ENCODE measurements at regions not wholly inside any gene's neighbourhood (a gene's known extent, or its start where the extent isn't known, plus 50 kb on each side); places are given as distances from the start of the nearest gene placed in this dataset.
A peak's percentile ranks its signal among the peaks of the same experiment; 100 is the strongest.
"Not testable (repeated sequence)": the region's sequence is repeated elsewhere in the genome, so short reads cannot be mapped to it uniquely, and the experiment has no call there.

DNA sequence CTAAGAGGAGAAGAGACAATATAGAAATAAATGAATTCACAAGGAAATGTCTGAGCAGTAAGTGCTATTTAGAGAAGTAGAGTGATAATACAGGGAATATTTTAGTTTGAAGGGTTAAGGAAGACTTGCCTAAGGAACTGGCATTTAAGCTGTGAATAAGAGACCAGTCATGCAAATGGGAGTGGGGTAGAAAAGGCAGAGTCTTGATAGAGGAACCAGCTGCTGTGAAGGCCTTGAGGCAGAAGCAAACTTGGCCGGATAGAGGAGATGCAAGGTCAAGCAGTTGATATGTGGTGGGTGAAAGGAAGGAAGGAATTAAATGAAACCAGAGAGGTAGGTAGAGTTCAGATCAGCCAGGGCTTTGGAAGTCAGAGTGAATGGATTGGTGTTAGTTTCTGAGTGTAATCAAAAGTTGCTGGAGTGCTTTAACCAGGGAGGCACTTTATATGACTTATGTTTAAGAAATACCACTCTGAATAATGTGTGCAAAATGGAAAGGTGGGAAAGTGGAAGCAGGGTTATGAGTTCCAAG, 198.4 kb upstream of the SESN3 start:
- H3K4me3 ChIP-seq = no peak overlapping the region
- H3K27ac ChIP-seq = no peak overlapping the region

DNA sequence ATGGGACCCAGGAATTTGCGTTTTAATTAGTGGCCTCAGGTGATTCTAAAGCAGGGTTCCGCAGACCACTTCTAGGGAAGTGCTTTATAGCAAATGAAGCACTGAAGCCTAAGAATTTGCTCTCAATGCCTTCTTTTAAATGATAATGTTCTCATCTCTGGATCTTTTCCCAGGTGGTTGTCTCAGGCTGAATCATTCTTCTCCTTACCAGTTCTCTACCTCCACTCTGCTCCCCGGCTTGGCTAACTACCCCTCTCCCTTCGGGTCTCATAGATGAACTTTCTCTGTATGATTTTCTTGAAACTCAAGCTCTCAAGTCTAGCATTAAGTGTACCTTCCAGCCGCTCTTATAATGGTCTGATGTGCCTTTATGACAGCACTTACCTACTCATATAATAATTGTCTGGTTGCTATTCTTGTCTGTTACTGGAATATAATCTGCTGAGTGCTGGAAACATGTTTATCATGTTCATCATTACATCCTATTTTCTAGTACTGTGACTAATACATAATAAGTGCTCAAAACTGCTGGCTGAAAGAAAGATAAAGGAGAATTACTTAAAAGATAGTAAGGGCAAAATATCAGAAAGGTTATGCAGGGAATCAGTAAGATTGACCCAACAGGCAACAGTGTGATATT, 195.9 kb upstream of the SESN3 start:
- H3K27ac ChIP-seq = no peak overlapping the region
- no peak overlapping the region for H3K4me3 ChIP-seq

DNA sequence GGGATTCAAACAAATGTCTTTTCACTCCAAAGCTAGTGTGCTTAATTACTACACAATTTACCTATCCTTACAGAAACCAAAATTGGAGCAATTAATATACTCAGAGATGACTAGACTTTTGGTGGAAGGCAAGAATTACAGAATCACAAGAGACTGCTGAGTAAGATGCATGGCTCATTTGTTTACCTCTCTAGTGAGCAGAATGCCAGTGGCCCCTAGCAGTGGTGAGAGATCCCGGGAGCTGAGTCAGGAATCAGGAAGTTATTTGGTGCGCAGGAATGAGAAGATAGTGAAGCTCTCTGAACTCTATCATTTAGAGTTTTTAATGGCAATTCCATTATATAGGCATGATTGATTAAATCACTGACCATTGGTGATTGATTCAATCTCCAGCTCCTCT, 188.9 kb upstream of the SESN3 start:
- H3K27ac ChIP-seq = peak overlapping the region in 1 of 21 experiments; percentile 12
- H3K4me3 ChIP-seq = no peak overlapping the region

DNA sequence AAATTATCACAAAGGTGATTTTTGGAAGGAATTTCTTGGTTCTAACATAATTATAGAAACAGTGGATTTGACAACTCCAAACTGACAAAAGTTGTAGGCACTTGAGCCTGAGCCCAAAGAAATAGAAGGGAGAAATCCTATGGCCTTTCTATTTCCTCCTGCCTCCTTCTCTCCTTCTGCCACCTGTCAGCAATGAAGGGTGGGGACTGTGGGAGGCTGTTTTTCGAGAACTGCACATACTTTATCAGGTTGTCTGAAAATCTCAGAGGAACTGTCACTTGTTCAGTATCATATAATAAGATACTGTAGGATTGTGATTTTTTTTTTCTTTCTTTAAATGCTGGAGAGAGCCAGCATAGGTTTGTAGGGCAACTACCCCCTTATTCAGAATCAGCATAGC, 187.9 kb upstream of the SESN3 start:
- no peak overlapping the region for H3K4me3 ChIP-seq
- no peak overlapping the region for H3K27ac ChIP-seq

DNA sequence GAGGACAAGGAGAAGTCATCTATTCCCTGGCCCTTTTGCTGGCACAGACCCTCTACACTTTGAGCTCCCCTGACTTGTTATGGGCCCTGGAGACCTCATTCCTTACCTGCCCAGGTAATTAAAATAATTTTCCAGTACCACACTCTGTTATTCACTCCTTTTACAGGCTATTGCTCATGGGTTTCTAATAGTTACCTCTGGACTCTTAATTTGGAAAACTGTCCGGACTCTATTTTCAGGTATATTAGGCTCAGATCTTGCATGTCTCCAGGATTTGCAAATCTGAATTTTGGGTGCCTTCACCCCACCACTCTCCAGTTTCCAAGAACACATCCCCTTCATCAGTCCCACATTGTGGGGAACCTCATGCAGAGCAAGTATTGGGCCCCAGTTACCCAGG, 186.8 kb upstream of the SESN3 start:
- Histone ChIP-seq H3K27ac (no peak overlapping the region), H3K4me3 (no peak overlapping the region)

DNA sequence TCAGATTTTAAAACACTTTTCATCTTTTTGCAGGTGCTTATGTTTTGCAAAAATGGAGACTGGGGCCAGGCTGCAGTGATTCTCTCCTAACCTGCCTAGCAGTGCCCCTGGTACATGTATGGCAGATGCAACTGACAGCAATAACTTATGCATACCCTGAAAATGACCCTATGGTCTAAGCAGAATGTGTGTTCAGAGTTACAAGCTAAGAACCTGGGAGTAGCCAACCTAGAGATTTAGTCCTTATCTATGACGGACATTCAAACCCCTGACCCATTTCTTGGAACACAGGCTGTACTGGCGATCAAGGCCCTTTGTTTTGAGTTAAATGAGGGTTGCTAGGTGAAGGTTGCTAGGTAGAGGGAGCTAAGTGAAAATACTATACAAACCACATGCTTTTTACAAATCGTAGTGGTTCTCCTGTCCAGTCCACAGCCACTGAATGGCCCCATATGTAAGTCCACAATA, 184.9 kb upstream of the SESN3 start:
- Histone ChIP-seq H3K4me3 (no peak overlapping the region), H3K27ac (no peak overlapping the region)

DNA sequence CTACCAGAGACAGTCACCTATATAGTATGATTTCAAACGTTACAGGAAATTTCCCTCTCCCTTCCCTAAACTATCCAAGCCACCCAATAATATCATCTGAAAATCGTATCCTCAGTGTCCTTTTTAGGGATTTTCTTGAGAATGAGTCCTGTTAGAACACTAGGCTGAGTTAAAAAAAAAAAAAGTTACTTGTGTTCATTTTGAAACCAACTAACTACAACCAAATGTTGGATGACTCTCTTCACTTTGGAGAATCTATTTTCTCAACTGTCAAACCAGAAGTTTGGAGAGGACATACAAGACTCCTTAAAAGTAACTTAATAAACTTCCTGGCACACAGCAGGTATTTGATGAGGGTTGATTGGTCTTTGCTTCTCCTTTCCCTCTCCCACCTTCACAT, 183.2 kb upstream of the SESN3 start:
- Histone ChIP-seq H3K27ac (peak overlapping the region in 5 of 21 experiments; percentile 12 to 52 (median 31)), H3K4me3 (no peak overlapping the region)

DNA sequence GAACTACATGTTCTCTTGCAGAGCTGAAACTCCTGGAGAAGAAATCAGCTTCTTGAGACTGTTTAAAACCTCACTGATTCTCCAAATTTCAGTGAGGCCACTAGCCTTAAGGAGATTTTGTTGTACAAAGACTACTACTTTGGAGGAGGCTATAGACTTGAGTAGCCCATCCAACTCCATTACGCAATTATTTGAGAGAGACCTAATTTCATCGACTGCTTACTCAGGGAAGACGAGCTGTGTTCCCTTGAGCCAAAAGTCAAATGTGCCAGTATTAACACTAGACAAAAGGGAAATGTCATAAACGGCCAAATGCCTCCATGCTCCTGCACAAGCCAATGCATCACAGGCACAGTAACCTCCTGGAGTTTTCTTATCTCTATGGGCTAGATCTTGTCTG, 182.8 kb upstream of the SESN3 start:
- Histone ChIP-seq H3K4me3 (no peak overlapping the region), H3K27ac (peak overlapping the region in 2 of 21 experiments; percentile 20 to 52)

DNA sequence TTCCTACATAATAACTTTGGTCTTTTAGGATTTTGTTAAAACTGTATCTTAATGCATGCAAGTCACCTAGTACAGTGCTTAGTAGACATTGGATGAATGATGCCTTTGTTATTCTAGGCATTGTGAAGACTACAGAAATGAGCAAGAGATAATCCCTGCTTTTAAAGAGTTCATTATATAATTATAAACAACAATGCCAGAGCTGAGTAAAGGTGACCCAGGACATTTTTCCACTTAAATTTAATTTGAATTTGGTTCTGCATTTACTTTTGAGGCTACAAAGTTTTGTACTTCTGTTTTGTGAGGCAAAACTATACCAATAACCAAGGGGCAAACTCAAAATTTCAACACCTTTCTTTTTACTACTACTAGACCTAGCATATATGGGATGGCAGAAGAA, 182.0 kb upstream of the SESN3 start:
- no peak overlapping the region for H3K4me3 ChIP-seq
- no peak overlapping the region for H3K27ac ChIP-seq

DNA sequence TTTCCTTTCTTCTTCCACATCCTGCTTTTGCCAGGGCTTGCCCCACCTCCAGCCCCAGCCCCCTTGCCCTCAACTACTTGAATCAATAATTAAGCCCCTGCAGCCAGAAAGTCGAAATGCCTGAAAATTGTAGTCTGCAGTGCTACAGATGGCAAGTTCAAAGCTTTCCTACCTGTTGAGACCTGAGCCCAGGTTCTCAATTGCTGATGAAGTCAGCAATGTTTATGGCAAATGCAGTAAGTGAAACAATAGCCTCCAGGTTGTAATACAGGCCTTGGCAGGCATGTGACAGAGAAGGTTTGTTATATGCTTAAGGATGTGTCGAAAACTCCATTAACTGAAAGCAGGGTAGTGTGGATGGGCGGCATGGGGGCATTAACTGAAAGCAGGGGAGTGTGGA, 181.1 kb upstream of the SESN3 start:
- no peak overlapping the region for H3K4me3 ChIP-seq

DNA sequence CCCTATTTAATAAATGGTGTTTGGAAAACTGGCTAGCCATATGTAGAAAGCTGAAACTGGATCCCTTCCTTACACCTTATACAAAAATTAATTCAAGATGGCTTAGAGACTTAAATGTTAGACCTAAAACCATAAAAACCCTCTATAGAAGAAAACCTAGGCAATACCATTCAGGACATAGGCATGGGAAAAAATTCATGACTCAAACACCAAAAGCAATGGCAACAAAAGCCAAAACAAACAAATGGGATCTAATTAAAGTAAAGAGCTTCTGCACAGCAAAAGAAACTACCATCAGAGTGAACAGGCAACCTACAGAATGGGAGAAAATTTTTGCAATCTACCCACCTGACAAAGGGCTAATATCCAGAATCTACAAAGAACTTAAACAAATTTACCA, 179.7 kb upstream of the SESN3 start:
- not testable (repeated sequence) for H3K4me3 ChIP-seq, H3K27ac ChIP-seq

More for the DNA sequence above, 181.1 kb upstream of the SESN3 start:
- peak overlapping the region in 2 of 21 experiments; percentile 18 to 29 for H3K27ac ChIP-seq

DNA sequence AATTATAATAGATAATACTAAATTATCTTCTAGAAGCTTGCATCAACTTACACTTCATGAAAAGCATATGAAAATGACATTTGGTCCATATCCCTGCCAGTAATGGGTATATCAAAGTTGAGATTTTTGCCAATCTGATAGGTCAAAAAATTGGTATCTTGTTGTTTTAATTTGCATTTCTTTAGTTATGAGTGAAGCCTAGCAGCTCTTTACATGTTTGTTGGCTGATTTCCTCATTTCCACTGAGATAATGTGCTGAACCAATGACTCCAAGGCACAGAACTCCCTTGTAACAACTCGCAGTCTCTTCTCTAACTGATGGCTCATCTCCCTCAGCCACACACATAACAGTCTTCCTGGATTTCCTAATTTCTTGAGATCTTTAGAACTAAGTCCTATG, 175.3 kb upstream of the SESN3 start:
- no peak overlapping the region for H3K4me3 ChIP-seq
- no peak overlapping the region for H3K27ac ChIP-seq

DNA sequence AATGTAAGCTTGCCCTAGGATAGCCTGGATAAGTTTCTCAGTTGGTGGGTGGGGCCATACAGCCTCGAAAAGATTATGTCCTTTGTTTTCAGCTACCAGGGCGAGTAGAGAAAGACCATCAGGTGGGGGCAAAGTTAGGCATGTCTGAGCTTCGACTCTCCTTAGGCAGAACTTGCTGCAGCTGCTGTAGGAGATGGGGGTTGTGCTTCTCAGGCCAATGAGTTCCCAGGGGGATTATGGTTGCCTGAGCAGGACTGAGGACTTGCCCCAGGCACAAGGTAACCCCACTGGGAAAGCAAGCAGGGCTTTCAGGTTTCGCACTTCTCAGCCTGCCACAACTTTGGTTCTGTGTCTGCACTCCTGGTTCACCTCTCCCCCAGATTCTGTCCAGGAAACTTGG, 173.4 kb upstream of the SESN3 start:
- H3K4me3 ChIP-seq = no peak overlapping the region
- no peak overlapping the region for H3K27ac ChIP-seq

DNA sequence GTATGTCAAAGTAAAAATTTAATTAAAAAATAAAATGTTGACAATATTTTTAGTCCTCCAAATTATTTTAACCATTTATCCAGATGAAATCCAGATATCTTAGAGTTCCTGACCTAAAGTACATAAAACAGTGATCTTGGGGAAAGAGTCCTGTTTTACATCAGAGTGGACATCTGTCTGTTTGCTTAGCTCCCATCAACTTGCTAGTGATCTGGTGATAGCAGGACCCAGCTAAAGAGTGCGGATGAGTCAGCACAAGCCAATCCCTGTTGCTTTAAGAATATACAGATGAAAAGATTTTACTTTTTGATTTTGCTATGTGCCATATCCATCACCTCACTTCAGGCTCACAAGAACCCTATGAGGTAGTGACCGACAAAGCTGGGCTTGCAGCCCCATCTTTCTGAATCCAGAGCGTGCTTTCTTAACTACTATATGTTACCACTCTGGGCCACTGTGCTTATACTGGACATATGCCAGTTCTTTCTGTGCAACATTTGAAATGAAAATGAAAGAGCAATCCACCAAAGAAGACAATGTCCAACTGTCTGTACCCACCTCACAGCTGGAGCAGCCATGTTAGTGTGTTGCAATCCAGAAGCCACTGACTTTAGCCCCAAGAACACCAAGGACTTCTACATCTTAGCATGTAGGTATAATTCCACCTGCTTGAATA, 167.6 kb upstream of the SESN3 start:
- no peak overlapping the region for H3K4me3 ChIP-seq
- no peak overlapping the region for H3K27ac ChIP-seq

DNA sequence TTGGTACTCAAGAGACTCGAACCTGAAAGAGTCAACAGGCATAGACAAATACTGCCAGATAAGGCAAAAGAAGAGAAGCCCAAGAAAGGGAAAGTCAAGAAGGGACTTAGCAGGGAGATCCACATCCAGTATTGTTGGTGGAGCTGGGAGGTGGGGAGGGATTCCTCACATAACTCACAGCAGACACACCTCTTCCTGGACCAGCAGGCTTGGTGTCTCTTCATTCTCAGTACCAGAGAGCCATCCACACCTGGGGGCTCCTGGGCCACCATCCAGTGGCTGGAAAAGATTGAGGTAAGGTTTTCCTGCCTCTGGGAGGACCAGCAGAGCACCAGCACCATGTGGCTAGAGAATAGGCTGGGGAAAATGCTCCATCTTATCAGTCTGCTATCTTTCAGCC, 161.6 kb upstream of the SESN3 start:
- Histone ChIP-seq H3K4me3 (no peak overlapping the region), H3K27ac (no peak overlapping the region)

DNA sequence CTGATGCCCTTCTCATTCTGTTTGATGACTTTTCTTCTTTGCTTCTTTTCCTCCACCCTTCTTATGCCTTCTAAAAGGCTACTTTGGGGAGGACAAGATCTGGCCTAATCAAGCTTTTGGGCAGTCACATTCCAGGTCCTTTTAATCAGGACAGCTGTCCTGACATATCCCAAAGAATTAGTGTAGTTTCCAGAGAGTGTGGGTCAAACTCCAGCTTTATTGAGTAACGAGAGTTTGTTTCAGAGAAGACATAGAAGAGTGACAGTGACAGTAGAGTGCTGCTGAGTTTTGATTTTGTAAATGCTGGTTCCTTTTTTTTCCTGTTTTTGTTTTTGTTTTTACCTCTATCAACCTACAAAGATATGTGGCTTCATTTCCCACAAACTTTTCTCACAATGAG, 158.4 kb upstream of the SESN3 start:
- Histone ChIP-seq H3K27ac (no peak overlapping the region), H3K4me3 (no peak overlapping the region)

DNA sequence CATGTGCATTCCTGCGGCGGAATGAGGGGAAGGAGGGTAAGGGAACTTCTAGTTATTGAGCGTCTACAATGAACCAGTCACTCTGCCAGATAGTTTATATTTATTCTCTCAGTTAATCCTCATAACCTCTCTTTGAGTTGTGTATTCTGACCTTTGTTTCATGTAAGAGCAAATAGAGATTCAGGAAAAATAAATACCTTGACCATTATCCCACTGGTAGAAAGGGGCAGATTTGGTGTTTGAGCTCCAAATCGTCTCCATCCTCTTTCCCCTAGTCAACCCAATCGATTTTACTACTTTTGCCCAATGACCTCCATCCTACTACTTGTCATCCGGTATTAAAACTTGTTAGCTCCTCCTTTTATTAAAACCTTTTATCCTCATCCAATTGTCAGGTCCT, 157.1 kb upstream of the SESN3 start:
- no peak overlapping the region for H3K27ac ChIP-seq

DNA sequence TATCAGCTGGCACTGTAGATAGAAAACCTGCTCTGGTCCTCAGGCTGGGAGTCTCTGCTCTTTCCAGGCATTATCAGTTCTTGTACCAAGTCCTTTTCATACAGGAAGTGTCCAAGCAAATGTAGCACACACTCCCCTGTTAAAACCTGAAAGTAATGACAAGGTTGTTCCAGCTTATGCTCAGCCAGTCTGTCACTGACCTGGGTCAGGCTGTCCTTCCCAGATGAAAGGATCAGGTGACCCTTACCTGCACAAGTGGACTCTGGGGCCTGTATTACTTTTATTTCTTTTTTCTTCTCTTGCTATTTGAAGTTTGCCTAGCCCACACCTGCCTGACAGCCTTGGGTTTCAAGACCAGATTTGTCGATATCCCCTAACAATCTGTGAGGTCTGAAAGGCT, 156.3 kb upstream of the SESN3 start:
- Histone ChIP-seq H3K4me3 (no peak overlapping the region), H3K27ac (no peak overlapping the region)

More for the DNA sequence above, 157.1 kb upstream of the SESN3 start:
- no peak overlapping the region for H3K4me3 ChIP-seq

DNA sequence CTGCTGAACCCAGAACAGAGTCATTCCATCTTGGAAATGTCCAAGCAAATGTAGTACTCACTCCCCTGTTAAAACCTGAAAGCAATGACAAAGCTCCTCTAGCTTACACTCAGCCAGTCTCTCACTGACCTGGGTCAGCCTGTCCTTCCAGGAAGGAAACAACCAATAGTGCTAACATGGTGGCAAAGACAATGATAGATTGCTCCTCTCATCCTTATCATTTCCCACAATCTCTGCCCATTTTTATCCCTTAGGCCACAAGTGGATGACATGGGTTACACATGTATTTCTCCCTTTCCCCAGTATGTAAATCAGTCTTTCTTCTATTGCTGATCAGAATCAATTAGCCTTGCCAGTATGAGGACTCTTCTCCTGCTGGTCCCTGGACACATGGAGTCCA, 154.6 kb upstream of the SESN3 start:
- Histone ChIP-seq H3K27ac (no peak overlapping the region), H3K4me3 (no peak overlapping the region)

DNA sequence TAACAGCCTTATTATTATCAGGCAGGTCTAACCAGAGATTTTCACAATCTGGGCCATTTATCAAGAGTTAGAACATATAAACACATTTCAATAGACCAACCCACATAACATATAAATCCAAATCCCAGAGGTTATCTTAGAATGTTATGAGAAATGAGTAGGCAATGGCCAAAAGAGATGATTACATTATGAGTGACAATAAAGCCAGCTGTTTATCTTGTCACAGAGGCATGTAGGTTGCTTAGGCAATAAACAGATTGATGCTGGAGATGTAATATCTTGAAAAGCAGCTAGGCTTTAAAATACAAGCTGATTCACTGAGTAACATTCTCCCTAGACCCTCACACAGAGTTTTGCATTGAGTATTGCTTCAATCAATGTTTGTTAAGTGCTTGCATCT, 148.5 kb upstream of the SESN3 start:
- Histone ChIP-seq H3K27ac (no peak overlapping the region), H3K4me3 (no peak overlapping the region)

DNA sequence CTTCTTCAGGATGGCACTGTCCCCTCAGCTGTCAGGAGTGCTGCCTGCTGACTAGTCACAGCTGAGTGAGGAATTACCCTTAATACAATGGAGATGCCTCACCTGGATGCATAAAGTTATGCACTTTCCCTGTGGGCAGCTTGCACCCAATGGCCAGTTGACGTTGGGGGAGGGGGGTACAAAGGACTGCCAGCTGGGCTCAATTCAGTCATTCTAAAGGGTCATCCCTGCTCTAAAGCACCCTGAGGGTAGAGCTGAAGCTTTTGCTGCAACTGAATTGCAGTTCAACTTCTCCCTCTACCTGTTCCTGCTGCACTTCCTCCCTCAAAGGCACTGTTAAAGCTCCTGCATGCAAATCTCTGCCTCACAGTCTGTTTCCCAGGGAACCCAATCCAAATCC, 147.8 kb upstream of the SESN3 start:
- Histone ChIP-seq H3K4me3 (no peak overlapping the region), H3K27ac (no peak overlapping the region)
